Duodenal mucosa (tissue), 2 donors: ENCODE measurements at regions not wholly inside any gene's neighbourhood (a gene's known extent, or its start where the extent isn't known, plus 50 kb on each side); places are given as distances from the start of the nearest gene placed in this dataset.

Source experiments
- H3K27ac ChIP-seq: one replicate; pipeline ENCODE4 v1.7.0; 2013; ENCODE audit warnings: low read depth, low read length
- H3K27me3 ChIP-seq, 2 donors: one replicate each; pipeline ENCODE4 v1.7.0; 2013; ENCODE audit warnings: low read length in 2 of 2, control low read depth in 1 of 2; ENCODE audit not compliant: insufficient read depth in 2 of 2, control insufficient read depth in 1 of 2
- H3K36me3 ChIP-seq, 2 donors: one replicate each; pipeline ENCODE4 v1.7.0; 2013; ENCODE audit warnings: low read length in 2 of 2, control low read depth in 1 of 2; ENCODE audit not compliant: insufficient read depth in 2 of 2, control insufficient read depth in 1 of 2
- H3K4me1 ChIP-seq, 2 donors: one replicate each; pipeline ENCODE4 v1.7.0; 2013; ENCODE audit warnings: low read length in 2 of 2, control low read depth in 1 of 2; ENCODE audit not compliant: insufficient read depth in 2 of 2, control insufficient read depth in 1 of 2
- H3K4me3 ChIP-seq, 2 donors: one replicate each; pipeline ENCODE4 v1.7.0; 2013; ENCODE audit warnings: low read length in 2 of 2, low read depth in 1 of 2
- H3K9ac ChIP-seq, 2 donors: one replicate each; pipeline ENCODE4 v1.7.0; 2013; ENCODE audit warnings: low read length in 2 of 2, low read depth in 1 of 2
- H3K9me3 ChIP-seq, 2 donors: one replicate each; pipeline ENCODE4 v1.7.0; 2013; ENCODE audit warnings: low read length in 2 of 2, control low read depth in 1 of 2; ENCODE audit not compliant: control insufficient read depth in 1 of 2

DNA sequence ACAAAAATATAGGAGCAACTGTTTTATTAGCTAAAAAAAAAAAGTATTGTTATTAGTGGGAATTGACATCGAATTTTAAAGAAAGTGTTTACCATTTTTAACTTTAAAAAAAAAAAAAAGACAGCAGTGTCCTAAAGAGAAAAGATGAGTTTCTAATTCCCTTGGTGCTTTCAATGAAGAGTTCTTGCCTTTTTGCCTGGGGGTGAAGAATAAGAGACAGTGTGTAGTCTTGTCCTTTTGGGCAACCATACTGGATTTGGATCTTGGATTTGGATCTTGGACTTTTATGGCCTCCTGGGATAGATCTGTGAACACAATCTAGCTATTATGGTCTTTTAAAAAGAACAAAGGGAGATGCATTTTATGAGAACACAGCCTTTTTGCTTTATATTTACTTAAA, 60.2 kb upstream of the GLS start:
- H3K36me3 ChIP-seq, result no peaks in the 10 kb centered on the region
- no peak overlapping the region for H3K9ac ChIP-seq
- peaks cover 0 to 3% of the 10 kb centered on the region in 2 donors for H3K9me3 ChIP-seq
- peaks cover 12 to 14% of the 10 kb centered on the region in 2 donors for H3K4me1 ChIP-seq
- H3K4me3 ChIP-seq, result no peak overlapping the region
- no peaks in the 10 kb centered on the region for H3K27me3 ChIP-seq
- H3K27ac ChIP-seq, result no peak overlapping the region

DNA sequence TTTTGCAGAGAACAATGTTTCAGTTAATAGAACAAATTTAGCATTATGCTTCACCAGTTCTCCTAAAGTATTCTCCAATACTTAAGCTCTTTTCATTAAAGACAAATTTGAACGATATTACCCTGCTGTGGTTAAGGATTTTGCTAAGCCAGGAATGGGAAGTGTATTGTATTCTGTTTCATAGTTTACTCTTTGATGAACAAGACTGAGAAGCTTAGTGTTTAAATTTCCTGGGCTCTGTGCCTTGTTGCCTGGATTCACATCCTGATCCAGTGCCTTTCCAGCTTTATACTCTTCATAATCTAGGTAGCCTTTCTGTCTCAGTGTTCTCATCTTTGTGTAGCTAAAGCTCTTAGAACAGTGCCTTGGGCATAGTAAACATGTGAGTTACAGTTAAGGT, 58.6 kb upstream of the GLS start:
- no peak overlapping the region for H3K4me3 ChIP-seq
- H3K9me3 ChIP-seq, result peaks cover 0 to 3% of the 10 kb centered on the region in 2 donors
- no peak overlapping the region for H3K9ac ChIP-seq
- no peaks in the 10 kb centered on the region for H3K36me3 ChIP-seq
- no peaks in the 10 kb centered on the region for H3K4me1 ChIP-seq
- H3K27ac ChIP-seq, result no peak overlapping the region
- H3K27me3 ChIP-seq, result no peaks in the 10 kb centered on the region

DNA sequence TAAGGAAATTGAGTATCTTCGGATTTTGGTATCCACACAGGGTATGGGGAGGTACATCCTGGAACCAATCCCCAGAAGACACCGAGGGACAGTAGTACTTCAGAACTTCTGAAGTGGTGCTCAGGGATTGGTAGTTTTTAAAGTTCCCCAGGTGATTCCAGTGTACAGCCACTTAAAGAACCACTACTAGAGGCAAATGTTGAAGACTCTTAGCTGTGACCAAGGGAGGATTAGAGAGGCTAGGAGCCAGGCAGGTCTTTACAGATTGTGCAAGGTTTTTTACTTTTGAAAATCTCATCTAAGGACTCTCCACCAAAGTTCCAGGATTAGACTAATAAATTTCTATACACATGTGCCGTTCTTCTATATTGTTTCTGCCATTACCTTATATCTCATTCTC, 52.9 kb upstream of the GLS start:
- H3K27ac ChIP-seq, result no peak overlapping the region
- no peaks in the 10 kb centered on the region for H3K36me3 ChIP-seq
- H3K4me3 ChIP-seq, result no peak overlapping the region
- H3K4me1 ChIP-seq, result no peaks in the 10 kb centered on the region
- no peaks in the 10 kb centered on the region for H3K9me3 ChIP-seq
- H3K27me3 ChIP-seq, result no peaks in the 10 kb centered on the region
- H3K9ac ChIP-seq, result no peak overlapping the region

DNA sequence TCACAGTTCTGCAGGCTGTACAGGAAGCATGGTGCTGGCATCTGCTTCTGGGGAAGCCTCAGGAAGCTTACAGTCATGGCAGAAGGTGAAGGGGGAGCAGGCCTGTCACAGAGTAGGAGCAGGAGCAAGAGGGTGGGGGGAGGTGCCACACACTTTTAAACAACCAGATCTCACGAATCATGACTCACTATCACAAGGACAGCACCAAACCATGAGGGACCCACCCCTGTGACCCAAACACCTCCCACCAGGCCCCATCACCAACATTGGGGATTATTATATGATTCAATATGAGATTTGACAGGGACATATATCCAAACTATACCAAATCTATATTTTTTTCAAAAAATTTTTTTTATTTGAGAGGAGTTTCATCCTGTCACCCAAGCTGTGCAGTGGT, 51.0 kb upstream of the GLS start:
- H3K36me3 ChIP-seq, result no peaks in the 10 kb centered on the region
- H3K27me3 ChIP-seq, result no peaks in the 10 kb centered on the region
- H3K9ac ChIP-seq, result no peak overlapping the region
- H3K4me1 ChIP-seq, result peaks cover 0 to 6% of the 10 kb centered on the region in 2 donors
- H3K9me3 ChIP-seq, result no peaks in the 10 kb centered on the region
- no peak overlapping the region for H3K27ac ChIP-seq
- H3K4me3 ChIP-seq, result no peak overlapping the region
